Spleen (tissue), 7 donors: ENCODE measurements at regions not wholly inside any gene's neighbourhood (a gene's known extent, or its start where the extent isn't known, plus 50 kb on each side); places are given as distances from the start of the nearest gene placed in this dataset.

Source experiments
- CTCF ChIP-seq, 11 experiments: fragments of 200-600 bp in 7 of 11; fragments of 450-650 bp in 4 of 11; sonication (generic) in 4 of 11; IDR thresholded peaks in 8 of 11; conservative IDR thresholded peaks in 3 of 11; 1 replicate in 7 of 11; 2 replicates in 4 of 11; pipeline versions ENCODE4 v1.4.0 to v1.8.0; 2016 to 2021; ENCODE audit warnings: antibody characterized with exemption in 11 of 11, inconsistent platforms in 4 of 11, mild to moderate bottlenecking in 1 of 11
- POLR2A ChIP-seq, 3 donors: fragments of 450-650 bp; IDR thresholded peaks; one replicate each; pipeline ENCODE4 v1.5.1; 2017; ENCODE audit warnings: antibody characterized with exemption in 3 of 3, mild to moderate bottlenecking in 1 of 3
- donor health status: DM: no; HTN: no; CAD: no; lungs with moderate emphysema.
- donor health status: DM: no; HTN: no; CAD: no.
- donor health status: DM: no; HTN: no; CAD: no.

GRCh38 chr7:22612776-22613175 lies 112.8 kb upstream of the STEAP1B start:
- no peak for TF ChIP-seq CTCF (IDR thresholded peaks at IDR 0.05 in 8 of 11, conservative IDR thresholded peaks at IDR 0.05 in 3 of 11)
- no peak for TF ChIP-seq POLR2A (IDR thresholded peaks at IDR 0.05)
